Tibial artery (tissue), 4 donors: ENCODE measurements at regions not wholly inside any gene's neighbourhood (a gene's known extent, or its start where the extent isn't known, plus 50 kb on each side); places are given as distances from the start of the nearest gene placed in this dataset.

Experiments
- DNase-seq, 2 donors: peaks; one replicate each; pipeline ENCODE4 v3.0.0-alpha.2; 2019
- H3K27ac ChIP-seq, 2 donors: fragments of 200-600 bp; sonication (generic) in 1 of 2; 1 replicate in 1 of 2; 2 replicates in 1 of 2; pipeline ENCODE4 v1.5.1; 2018 to 2019; ENCODE audit warnings: mild to moderate bottlenecking in 1 of 2
- H3K27me3 ChIP-seq, 2 donors: fragments of 200-600 bp; sonication (generic) in 1 of 2; one replicate each; pipeline versions ENCODE4 v1.5.1 to v1.6.0; 2016 to 2019
- H3K36me3 ChIP-seq, 3 donors: fragments of 200-600 bp; sonication (generic) in 2 of 3; one replicate each; pipeline ENCODE4 v1.5.1; 2016 to 2019; ENCODE audit warnings: mild to moderate bottlenecking in 2 of 3
- H3K4me1 ChIP-seq, 4 donors: fragments of 200-600 bp; sonication (generic) in 2 of 4; 1 replicate in 3 of 4; 2 replicates in 1 of 4; pipeline ENCODE4 v1.5.1; 2016 to 2019
- H3K4me3 ChIP-seq, 2 donors: fragments of 200-600 bp; sonication (generic) in 1 of 2; 1 replicate in 1 of 2; 2 replicates in 1 of 2; pipeline ENCODE4 v1.5.1; 2018 to 2019; ENCODE audit warnings: mild to moderate bottlenecking in 2 of 2
- H3K9me3 ChIP-seq, 3 donors: fragments of 200-600 bp; sonication (generic) in 1 of 3; one replicate each; pipeline ENCODE4 v1.5.1; 2016 to 2019
- CTCF ChIP-seq, 2 experiments: fragments of 200-600 bp in 1 of 2; fragments of 450-650 bp in 1 of 2; IDR thresholded peaks; one replicate each; pipeline ENCODE4 v1.5.1; 2017 to 2019; ENCODE audit warnings: antibody characterized with exemption in 2 of 2, mild to moderate bottlenecking in 1 of 2, moderate library complexity in 1 of 2
- intact Hi-C: fragments of 100-400 bp; cut with DNase I; formaldehyde crosslinking; loops from one replicate; pipeline ENCODE4 v1.15.0; 2023; ENCODE audit warnings: low total_unique reads

GRCh38 chr21:35853321-35854239 is 206.7 kb downstream of the SETD4 start:
- no peak overlapping the region for H3K27ac ChIP-seq
- H3K9me3 ChIP-seq = no peaks in the 10 kb centered on the region
- intact Hi-C loops = no loop called here
- no peak overlapping the region for H3K4me3 ChIP-seq
- DNase-seq = no peak
- TF ChIP-seq CTCF (IDR thresholded peaks at IDR 0.05) = no peak
- H3K27me3 ChIP-seq = no peaks in the 10 kb centered on the region
- peaks cover 0 to 25% (median 18%) of the 10 kb centered on the region in 4 donors for H3K4me1 ChIP-seq
- H3K36me3 ChIP-seq = no peaks in the 10 kb centered on the region

- Histone ChIP-seq H3K36me3 (no peaks in the 10 kb centered on the region), H3K27ac (no peak overlapping the region), H3K27me3 (no peaks in the 10 kb centered on the region), H3K4me3 (no peak overlapping the region), H3K4me1 (peaks cover 0 to 25% (median 19%) of the 10 kb centered on the region in 4 donors), H3K9me3 (no peaks in the 10 kb centered on the region)
- intact Hi-C loops = no loop called here
- no peak for TF ChIP-seq CTCF (IDR thresholded peaks at IDR 0.05)
- DNase-seq = no peak
Observed at GRCh38 chr21:35852820-35853219, 207.5 kb downstream of the SETD4 start.

- intact Hi-C loops = no loop called here
- Histone ChIP-seq H3K27ac (peak overlapping the region; percentile 22 to 50), H3K36me3 (no peaks in the 10 kb centered on the region), H3K4me1 (peaks cover 0 to 25% (median 19%) of the 10 kb centered on the region in 4 donors), H3K4me3 (peak overlapping the region; percentile 9 to 14), H3K9me3 (no peaks in the 10 kb centered on the region), H3K27me3 (no peaks in the 10 kb centered on the region)
- no peak for TF ChIP-seq CTCF (IDR thresholded peaks at IDR 0.05)
- DNase-seq = no peak
Observed at GRCh38 chr21:35850542-35851103, 209.7 kb downstream of the SETD4 start.

GRCh38 chr21:35850029-35850428 is 210.3 kb downstream of the SETD4 start:
- DNase-seq = no peak
- Histone ChIP-seq H3K27me3 (no peaks in the 10 kb centered on the region), H3K36me3 (no peaks in the 10 kb centered on the region), H3K4me3 (peak overlapping the region in 1 of 2 donors; percentile 14), H3K9me3 (no peaks in the 10 kb centered on the region), H3K4me1 (peaks cover 0 to 25% (median 19%) of the 10 kb centered on the region in 4 donors), H3K27ac (peak overlapping the region; percentile 22 to 50)
- intact Hi-C loops = no loop called here
- TF ChIP-seq CTCF (IDR thresholded peaks at IDR 0.05) = no peak

- no peak for DNase-seq
- no peak for TF ChIP-seq CTCF (IDR thresholded peaks at IDR 0.05)
- no peaks in the 10 kb centered on the region for H3K9me3 ChIP-seq
- H3K27ac ChIP-seq = peak overlapping the region in 1 of 2 donors; percentile 5
- no peaks in the 10 kb centered on the region for H3K27me3 ChIP-seq
- H3K36me3 ChIP-seq = no peaks in the 10 kb centered on the region
- intact Hi-C loops = loop anchor here (10.0 kb wide), 1 partner anchor 964 kb away; no protein-coding TSS in a partner anchor
- peaks cover 0 to 25% (median 20%) of the 10 kb centered on the region in 4 donors for H3K4me1 ChIP-seq
- H3K4me3 ChIP-seq = no peak overlapping the region
Observed at GRCh38 chr21:35849144-35849543, 211.2 kb downstream of the SETD4 start.
